ENCODE measurements at regions not wholly inside any gene's neighbourhood (a gene's known extent, or its start where the extent isn't known, plus 50 kb on each side); places are given as distances from the start of the nearest gene placed in this dataset.

- TF ChIP-seq CTCF (IDR thresholded peaks at IDR 0.05; ENCODE audit: insufficient read depth, low read length, poor library complexity, severe bottlenecking) (no peak), EZH2phosphoT487 (conservative IDR thresholded peaks at IDR 0.05; ENCODE audit: low read length) (no peak)
Measured at GRCh38 chr12:91772411-91772810, 373.2 kb downstream of the BTG1 start.

Measured in SU-DHL-6 (cell line).